Activated naive CD8-positive, alpha-beta T cell treated with anti-CD3 and anti-CD28 coated beads, Interleukin-2, amount 10 ng/mL, durations not matched to agents 7 days and 5 days (primary cell): ENCODE measurements at regions not wholly inside any gene's neighbourhood (a gene's known extent, or its start where the extent isn't known, plus 50 kb on each side); places are given as distances from the start of the nearest gene placed in this dataset.
"Not testable (repeated sequence)": the region's sequence is repeated elsewhere in the genome, so short reads cannot be mapped to it uniquely, and the experiment has no call there.

Experiments used
- ATAC-seq: fragments of 150-1000 bp; cut with Tn5 transposase; one replicate; pipeline ENCODE4 v1.10.0; 2021; ENCODE audit warnings: low read depth, moderate library complexity
- POLR2A ChIA-PET: fragments of 350-600 bp; sonication (Branson Sonifier 250); formaldehyde crosslinking; loops from one replicate; lab custom pipeline; 2021; ENCODE audit warnings: antibody characterized with exemption; lab: Charles Lee
- DNase-seq: peaks from one replicate; pipeline ENCODE4 v3.0.0; 2021
- H3K27ac Mint-ChIP-seq: one replicate; pipeline ENCODE4 v1.8.0; 2022; ENCODE audit warnings: mild to moderate bottlenecking, mixed read lengths
- H3K27me3 Mint-ChIP-seq: one replicate; pipeline ENCODE4 v1.8.0; 2022; ENCODE audit warnings: mild to moderate bottlenecking, moderate library complexity, mixed read lengths
- H3K36me3 Mint-ChIP-seq: one replicate; pipeline ENCODE4 v1.8.0; 2021; ENCODE audit warnings: mild to moderate bottlenecking, mixed read lengths
- H3K4me1 Mint-ChIP-seq: one replicate; pipeline ENCODE4 v1.8.0; 2021; ENCODE audit warnings: mixed read lengths
- H3K4me3 Mint-ChIP-seq: one replicate; pipeline ENCODE4 v1.8.0; 2022; ENCODE audit warnings: mild to moderate bottlenecking, moderate library complexity, mixed read lengths
- H3K9me3 Mint-ChIP-seq: one replicate; pipeline ENCODE4 v1.8.0; 2021; ENCODE audit warnings: mixed read lengths

DNA sequence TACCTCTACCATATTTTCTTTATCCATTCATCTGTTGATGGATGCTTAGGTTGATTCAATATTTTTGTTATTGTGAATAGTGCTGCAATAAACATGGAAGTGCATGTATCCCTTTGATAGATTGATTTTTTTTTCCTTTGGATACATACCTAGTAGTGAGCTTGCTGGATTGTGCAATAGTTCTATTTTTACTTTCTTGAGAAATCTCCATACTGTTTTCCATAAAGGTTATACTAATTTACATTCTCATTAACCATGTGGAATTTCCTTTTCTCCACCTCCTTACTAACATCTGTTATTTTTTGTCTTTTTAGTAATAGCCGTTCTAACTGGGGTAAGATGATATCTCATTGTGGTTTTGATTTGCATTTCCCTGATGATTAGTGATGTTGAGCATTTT lies 124.6 kb upstream of the TOX3 start:
- ATAC-seq, result no peak
- Mint-ChIP-seq H3K4me3 (no peak overlapping the region), H3K27me3 (no peaks in the 10 kb centered on the region), H3K4me1 (no peaks in the 10 kb centered on the region), H3K9me3 (peaks cover 3% of the 10 kb centered on the region), H3K36me3 (no peaks in the 10 kb centered on the region), H3K27ac (no peak overlapping the region)
- DNase-seq, result no peak
- POLR2A ChIA-PET, result no interaction called here

DNA sequence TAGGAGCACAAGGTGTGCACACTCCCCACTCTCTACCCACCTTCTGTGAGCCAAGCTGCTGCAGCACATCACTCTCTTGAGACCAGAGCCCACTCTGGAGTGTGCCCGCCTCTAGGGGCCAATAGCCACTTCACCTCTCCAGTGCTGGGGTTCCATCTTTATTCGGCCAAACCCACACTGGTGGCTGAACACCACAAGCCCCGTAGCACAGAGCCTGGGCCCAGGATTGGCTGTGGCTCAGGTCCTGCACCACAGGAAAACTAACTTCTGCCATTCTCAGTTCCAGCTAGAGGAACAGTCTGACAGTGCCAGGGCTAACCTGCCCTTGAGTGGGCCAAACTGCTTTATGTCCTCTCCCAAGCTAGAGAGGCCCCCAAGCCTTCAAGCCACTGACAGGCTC lies 111.0 kb upstream of the TOX3 start:
- no peak for DNase-seq
- no peak overlapping the region for H3K27ac Mint-ChIP-seq
- POLR2A ChIA-PET, result no interaction called here
- no peaks in the 10 kb centered on the region for H3K36me3 Mint-ChIP-seq
- no peak for ATAC-seq
- no peaks in the 10 kb centered on the region for H3K4me1 Mint-ChIP-seq
- peaks cover 12% of the 10 kb centered on the region for H3K9me3 Mint-ChIP-seq
- H3K27me3 Mint-ChIP-seq, result no peaks in the 10 kb centered on the region
- H3K4me3 Mint-ChIP-seq, result no peak overlapping the region

DNA sequence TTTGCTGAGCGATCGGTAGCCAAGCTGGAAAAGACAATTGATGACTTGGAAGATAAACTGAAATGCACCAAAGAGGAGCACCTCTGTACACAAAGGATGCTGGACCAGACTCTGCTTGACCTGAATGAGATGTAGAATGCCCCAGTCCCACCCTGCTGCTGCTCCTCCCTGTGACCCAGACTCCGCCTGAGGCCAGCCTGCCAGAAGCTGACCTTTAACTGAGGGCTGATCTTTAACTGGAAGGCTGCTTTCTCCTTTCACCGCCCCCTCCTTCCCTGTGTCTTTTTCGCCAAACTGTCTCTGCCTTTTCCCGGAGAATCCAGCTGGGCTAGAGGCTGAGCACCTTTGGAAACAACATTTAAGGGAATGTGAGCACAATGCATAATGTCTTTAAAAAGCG lies 109.0 kb upstream of the TOX3 start:
- H3K4me3 Mint-ChIP-seq, H3K27me3 Mint-ChIP-seq: not testable (repeated sequence)
- H3K9me3 Mint-ChIP-seq, result peaks cover 12% of the 10 kb centered on the region

DNA sequence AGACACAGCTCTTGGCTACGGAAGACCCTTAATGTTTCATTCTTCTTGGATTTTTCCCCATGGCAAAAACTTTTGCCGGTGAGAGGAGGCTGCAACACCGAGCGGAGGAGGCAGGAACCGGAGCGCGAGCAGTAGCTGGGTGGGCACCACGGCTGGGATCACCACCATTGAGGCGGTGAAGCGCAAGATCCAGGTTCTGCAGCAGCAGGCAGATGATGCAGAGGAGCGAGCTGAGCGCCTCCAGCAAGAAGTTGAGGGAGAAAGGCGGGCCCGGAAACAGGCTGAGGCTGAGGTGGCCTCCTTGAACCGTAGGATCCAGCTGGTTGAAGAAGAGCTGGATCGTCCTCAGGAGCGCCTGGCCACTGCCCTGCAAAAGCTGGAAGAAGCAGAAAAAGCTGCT lies 108.2 kb upstream of the TOX3 start:
- POLR2A ChIA-PET, ATAC-seq, H3K4me3 Mint-ChIP-seq, H3K27ac Mint-ChIP-seq, H3K9me3 Mint-ChIP-seq, DNase-seq, H3K4me1 Mint-ChIP-seq, H3K27me3 Mint-ChIP-seq, H3K36me3 Mint-ChIP-seq: not testable (repeated sequence)

More for the DNA sequence above, 109.0 kb upstream of the TOX3 start:
- ATAC-seq, H3K36me3 Mint-ChIP-seq, H3K27ac Mint-ChIP-seq, H3K4me1 Mint-ChIP-seq, POLR2A ChIA-PET, DNase-seq: not testable (repeated sequence)

DNA sequence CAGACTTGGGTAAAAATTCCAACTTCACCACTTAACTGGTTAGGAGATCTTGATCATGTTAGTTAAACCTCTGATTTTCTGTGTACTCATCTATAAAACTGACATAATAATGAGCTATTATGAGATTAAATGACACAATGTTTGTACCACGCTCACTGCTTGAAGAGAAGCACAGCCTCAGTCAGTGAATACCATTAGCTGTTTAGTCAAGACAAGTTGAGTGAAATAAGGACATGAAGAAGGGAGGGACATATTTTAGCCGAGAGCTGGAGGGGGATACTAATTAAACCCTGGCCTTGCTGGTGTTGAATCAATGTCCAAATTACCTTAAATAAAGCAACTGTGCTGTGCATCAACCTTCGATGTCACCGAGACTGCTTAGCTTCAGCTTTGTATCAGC lies 105.1 kb upstream of the TOX3 start:
- POLR2A ChIA-PET, result no interaction called here
- no peaks in the 10 kb centered on the region for H3K4me1 Mint-ChIP-seq
- no peak overlapping the region for H3K27ac Mint-ChIP-seq
- no peaks in the 10 kb centered on the region for H3K36me3 Mint-ChIP-seq
- no peak for ATAC-seq
- H3K4me3 Mint-ChIP-seq, result no peak overlapping the region
- H3K9me3 Mint-ChIP-seq, result peaks cover 2% of the 10 kb centered on the region
- no peak for DNase-seq
- no peaks in the 10 kb centered on the region for H3K27me3 Mint-ChIP-seq

DNA sequence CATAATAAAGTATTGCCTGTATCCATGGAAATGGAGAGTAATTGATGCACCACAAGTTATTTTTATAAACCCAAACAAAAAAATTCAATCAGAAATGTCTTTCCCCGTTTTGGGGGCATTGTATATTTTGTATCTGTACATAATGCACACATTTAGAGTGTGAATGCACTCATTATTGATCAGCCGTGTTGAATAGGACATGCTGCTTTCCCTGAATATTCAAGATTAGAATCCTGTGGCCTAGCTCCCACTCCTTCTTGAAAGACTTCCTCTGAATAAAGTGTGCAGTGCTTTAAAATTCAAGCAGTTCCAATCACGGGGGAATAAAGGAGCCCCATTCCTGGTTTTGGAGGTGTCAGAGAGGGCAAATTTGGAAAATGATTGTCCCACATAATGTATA lies 103.8 kb upstream of the TOX3 start:
- Mint-ChIP-seq H3K36me3 (no peaks in the 10 kb centered on the region), H3K9me3 (no peaks in the 10 kb centered on the region), H3K4me1 (no peaks in the 10 kb centered on the region), H3K27me3 (no peaks in the 10 kb centered on the region), H3K4me3 (no peak overlapping the region), H3K27ac (no peak overlapping the region)
- DNase-seq, result no peak
- no peak for ATAC-seq
- POLR2A ChIA-PET, result no interaction called here

DNA sequence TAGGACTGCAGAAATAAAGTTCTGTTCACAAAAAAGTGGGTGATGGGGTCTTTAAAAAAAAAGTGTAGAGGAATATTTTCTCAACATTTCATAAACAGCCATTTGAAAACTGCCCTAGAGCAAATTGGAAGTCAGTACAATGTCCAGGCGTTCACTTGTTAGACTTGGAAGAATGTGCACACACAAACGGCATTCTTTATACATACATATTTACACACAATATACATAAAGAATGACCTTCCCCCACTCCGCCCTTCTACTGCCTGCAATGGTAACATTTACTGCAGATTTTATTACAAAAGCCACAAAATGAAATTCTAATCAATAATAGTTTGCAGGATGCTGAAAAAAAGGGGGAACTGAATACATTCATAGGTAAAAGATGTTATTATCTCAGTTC lies 103.4 kb upstream of the TOX3 start:
- DNase-seq (no peak), ATAC-seq (no peak)
- POLR2A ChIA-PET, result no interaction called here
- Mint-ChIP-seq H3K36me3 (no peaks in the 10 kb centered on the region), H3K4me1 (no peaks in the 10 kb centered on the region), H3K27ac (no peak overlapping the region), H3K9me3 (peaks cover 2% of the 10 kb centered on the region), H3K27me3 (no peaks in the 10 kb centered on the region), H3K4me3 (no peak overlapping the region)

DNA sequence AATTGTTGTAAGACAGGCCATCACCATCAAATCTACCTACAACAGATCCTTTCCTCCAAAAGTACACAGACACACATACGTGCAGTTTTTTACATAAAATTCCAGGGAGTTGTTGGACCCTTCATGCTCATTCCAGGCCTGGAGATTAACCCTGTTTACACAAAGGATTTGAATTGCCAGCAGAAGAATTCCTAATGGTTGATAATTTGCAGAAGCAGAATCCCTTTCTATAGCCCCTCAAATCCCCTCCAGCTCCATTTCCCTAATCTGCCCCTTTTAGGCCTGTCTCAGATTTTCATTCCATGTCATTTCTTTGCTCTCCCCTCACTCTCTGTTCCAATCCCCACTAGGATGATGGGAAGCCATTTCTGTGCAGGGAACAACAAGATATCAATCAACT lies 102.9 kb upstream of the TOX3 start:
- ATAC-seq (no peak), DNase-seq (no peak)
- Mint-ChIP-seq H3K4me1 (no peaks in the 10 kb centered on the region), H3K36me3 (no peaks in the 10 kb centered on the region), H3K27ac (no peak overlapping the region), H3K4me3 (no peak overlapping the region), H3K9me3 (peaks cover 2% of the 10 kb centered on the region), H3K27me3 (no peaks in the 10 kb centered on the region)
- POLR2A ChIA-PET, result no interaction called here

DNA sequence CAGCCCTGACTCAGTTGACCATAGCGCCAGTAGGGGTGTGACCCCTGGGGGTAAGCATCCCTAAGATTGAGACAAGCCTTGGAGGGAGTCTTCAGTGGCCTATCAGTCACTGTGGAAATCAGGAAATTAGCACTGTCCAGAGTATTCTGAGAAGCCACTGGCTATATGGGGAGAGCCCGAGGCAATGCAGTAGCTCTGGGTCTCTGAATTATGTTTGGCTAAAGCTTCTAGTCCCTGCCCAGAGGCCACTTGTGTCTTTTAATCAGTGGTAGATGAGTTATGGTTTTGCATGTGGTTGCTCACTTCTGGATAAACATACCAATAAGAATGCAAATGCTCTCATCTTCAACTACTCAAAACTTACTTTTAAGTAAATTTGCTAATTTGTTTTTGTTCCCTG lies 100.6 kb upstream of the TOX3 start:
- Mint-ChIP-seq H3K36me3 (no peaks in the 10 kb centered on the region), H3K4me1 (no peaks in the 10 kb centered on the region), H3K4me3 (no peak overlapping the region), H3K9me3 (peaks cover 2% of the 10 kb centered on the region), H3K27me3 (no peaks in the 10 kb centered on the region), H3K27ac (no peak overlapping the region)
- POLR2A ChIA-PET, result no interaction called here
- ATAC-seq (no peak), DNase-seq (no peak)

DNA sequence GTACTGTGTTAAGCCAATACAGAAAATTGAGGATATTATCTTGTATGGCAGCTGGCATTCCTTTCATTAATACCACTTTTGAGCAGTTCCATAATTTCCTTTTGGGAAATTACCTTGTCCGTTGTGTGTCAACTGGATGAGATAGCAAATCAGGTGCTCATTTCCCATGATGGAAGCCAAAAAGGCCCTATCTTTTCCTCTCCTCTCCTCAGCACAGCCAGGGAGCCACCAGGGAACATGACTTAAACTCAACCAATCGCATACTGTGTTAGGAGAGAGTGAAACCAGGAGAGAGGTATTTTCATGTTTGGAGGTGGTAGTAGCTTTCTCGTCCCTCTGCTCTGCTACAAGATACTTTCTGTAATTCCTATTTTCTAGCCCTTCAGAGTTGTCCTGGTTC lies 96.1 kb upstream of the TOX3 start:
- ATAC-seq, result no peak
- POLR2A ChIA-PET, result no interaction called here

DNA sequence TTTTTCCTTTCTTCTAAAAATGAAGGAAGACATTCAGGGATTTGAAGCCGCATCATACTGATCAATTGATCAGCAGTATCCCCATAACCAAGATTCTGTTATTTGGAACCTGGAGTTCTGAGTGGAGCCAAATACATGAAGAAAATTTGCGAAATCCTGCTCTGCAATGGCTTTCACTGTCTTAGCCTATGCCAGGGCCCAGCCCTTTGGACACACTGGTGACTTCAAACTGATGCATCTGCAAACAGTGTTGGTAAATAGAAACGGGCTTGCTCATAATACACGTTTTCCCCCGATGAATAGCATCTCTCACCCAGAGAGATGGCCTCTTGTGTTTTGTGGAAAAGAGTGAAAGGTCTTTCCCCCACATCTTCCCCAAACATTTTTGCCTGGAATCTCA lies 87.6 kb upstream of the TOX3 start:
- POLR2A ChIA-PET, result no interaction called here
- H3K27ac Mint-ChIP-seq, result no peak overlapping the region
- DNase-seq (no peak), ATAC-seq (no peak)
- no peaks in the 10 kb centered on the region for H3K4me1 Mint-ChIP-seq
- no peaks in the 10 kb centered on the region for H3K27me3 Mint-ChIP-seq
- peaks cover 4% of the 10 kb centered on the region for H3K9me3 Mint-ChIP-seq
- no peaks in the 10 kb centered on the region for H3K36me3 Mint-ChIP-seq
- H3K4me3 Mint-ChIP-seq, result no peak overlapping the region

More for the DNA sequence above, 96.1 kb upstream of the TOX3 start:
- H3K27ac Mint-ChIP-seq, result no peak overlapping the region
- H3K4me3 Mint-ChIP-seq, result no peak overlapping the region
- no peaks in the 10 kb centered on the region for H3K36me3 Mint-ChIP-seq
- no peaks in the 10 kb centered on the region for H3K27me3 Mint-ChIP-seq
- peaks cover 3% of the 10 kb centered on the region for H3K9me3 Mint-ChIP-seq
- DNase-seq, result no peak
- no peaks in the 10 kb centered on the region for H3K4me1 Mint-ChIP-seq

DNA sequence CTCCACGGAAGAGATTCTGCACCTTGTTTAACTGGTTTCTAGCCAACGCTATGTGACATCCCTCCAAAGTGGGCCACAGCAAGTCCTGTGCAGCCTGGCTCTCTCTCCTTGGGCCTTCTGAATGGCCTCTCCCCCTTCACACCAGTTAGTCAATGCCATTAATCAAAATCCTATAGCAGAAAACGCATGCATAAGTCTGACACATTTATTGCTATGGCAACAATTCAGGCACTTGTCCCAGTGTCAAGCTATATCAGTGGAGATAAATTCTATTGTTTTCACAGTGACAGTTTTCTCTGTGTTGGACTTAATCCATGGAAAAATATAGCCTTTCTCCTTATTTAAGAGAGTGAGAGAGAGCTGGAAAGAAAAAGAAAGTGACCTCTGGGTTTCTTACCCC lies 87.2 kb upstream of the TOX3 start:
- ATAC-seq, result no peak

DNA sequence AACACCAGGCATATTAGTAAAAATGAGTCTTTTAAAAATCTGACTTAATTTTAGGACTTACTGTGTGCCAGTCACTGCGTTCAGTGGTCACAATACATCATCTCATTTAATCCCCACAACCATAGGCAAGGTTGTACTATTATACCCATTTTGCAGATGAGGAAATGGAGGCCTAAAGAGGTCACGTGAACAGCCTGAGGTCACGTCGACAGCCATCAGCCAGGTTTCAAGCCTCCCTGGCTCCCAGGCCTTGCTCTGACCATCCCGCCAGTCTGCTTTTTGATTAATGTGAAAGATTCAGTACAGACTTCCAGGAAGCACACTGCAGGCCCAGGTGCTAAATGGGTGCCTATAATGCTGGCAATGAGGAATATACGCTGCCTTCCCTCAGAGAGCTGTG lies 86.3 kb upstream of the TOX3 start:
- no peaks in the 10 kb centered on the region for H3K27me3 Mint-ChIP-seq
- POLR2A ChIA-PET, result no interaction called here
- no peak for DNase-seq
- no peak overlapping the region for H3K4me3 Mint-ChIP-seq
- no peak overlapping the region for H3K27ac Mint-ChIP-seq
- H3K36me3 Mint-ChIP-seq, result no peaks in the 10 kb centered on the region
- no peak for ATAC-seq
- H3K9me3 Mint-ChIP-seq, result peaks cover 4% of the 10 kb centered on the region
- H3K4me1 Mint-ChIP-seq, result no peaks in the 10 kb centered on the region

More for the DNA sequence above, 87.2 kb upstream of the TOX3 start:
- Mint-ChIP-seq H3K4me3 (no peak overlapping the region), H3K36me3 (no peaks in the 10 kb centered on the region), H3K27ac (no peak overlapping the region), H3K27me3 (no peaks in the 10 kb centered on the region), H3K4me1 (no peaks in the 10 kb centered on the region), H3K9me3 (peaks cover 4% of the 10 kb centered on the region)
- no peak for DNase-seq
- POLR2A ChIA-PET, result no interaction called here

DNA sequence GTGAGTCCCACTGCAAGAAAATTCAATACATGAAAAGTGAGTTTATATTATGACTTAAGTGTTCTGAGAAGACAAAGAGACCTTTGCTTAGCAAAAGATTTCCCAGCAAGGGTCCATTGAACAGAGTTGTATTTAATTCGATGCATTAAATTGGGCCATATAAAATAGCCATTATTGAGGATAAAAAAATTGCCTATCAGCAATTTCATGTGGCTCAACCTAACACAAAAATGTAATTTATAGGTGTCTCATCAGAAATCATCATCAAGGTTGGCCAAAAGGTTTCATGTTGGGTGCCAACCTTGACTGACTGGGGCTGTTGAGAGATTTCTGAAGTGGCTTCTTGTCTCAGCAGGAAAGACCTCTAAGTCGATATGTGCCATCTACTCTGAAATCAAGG lies 84.8 kb upstream of the TOX3 start:
- Mint-ChIP-seq H3K9me3 (peaks cover 2% of the 10 kb centered on the region), H3K27me3 (no peaks in the 10 kb centered on the region), H3K36me3 (no peaks in the 10 kb centered on the region), H3K27ac (no peak overlapping the region), H3K4me1 (no peaks in the 10 kb centered on the region), H3K4me3 (no peak overlapping the region)
- ATAC-seq (no peak), DNase-seq (no peak)
- POLR2A ChIA-PET, result no interaction called here

DNA sequence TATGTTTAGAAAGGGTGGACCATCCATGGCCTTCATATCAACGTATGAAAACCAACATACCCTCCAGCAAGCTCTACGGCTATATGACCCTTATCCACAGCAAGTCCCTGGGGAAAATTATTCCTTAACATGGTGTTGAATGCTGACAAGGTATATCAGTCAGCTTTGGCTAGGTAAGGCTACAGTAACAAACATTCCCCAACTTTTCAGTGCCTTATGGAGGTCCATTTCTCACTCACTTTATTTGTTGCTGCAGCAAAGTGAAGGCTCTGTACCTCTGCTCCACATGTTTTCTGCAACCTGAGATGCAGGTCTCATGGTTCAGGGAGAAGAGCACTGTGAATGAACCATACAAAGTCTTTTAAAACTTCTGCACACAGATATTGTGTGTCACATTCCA lies 83.8 kb upstream of the TOX3 start:
- H3K4me3 Mint-ChIP-seq, result no peak overlapping the region
- H3K27me3 Mint-ChIP-seq, result no peaks in the 10 kb centered on the region
- H3K4me1 Mint-ChIP-seq, result no peaks in the 10 kb centered on the region
- no peaks in the 10 kb centered on the region for H3K36me3 Mint-ChIP-seq
- H3K9me3 Mint-ChIP-seq, result peaks cover 2% of the 10 kb centered on the region
- ATAC-seq (no peak), DNase-seq (no peak)
- no peak overlapping the region for H3K27ac Mint-ChIP-seq
- POLR2A ChIA-PET, result no interaction called here
